A673 (cell line): ENCODE measurements at regions not wholly inside any gene's neighbourhood (a gene's known extent, or its start where the extent isn't known, plus 50 kb on each side); places are given as distances from the start of the nearest gene placed in this dataset.

Source experiments
- CTCF ChIP-seq: fragments of 300-800, 200-600 bp; sonication (generic); conservative IDR thresholded peaks from 2 replicates; pipeline ENCODE4 v1.5.1; 2017; ENCODE audit warnings: low read depth, mild to moderate bottlenecking, antibody characterized with exemption, low read length, moderate library complexity, mixed read lengths
- EZH2 ChIP-seq: fragments of 200-600 bp; sonication (generic); IDR thresholded peaks from 2 replicates; pipeline ENCODE4 v1.6.1; 2017; ENCODE audit warnings: borderline replicate concordance, low read depth, mild to moderate bottlenecking, mixed read lengths, antibody characterized with exemption, low read length; ENCODE audit not compliant: poor library complexity, severe bottlenecking

- no peak for TF ChIP-seq CTCF
- no peak for TF ChIP-seq EZH2
Observed at GRCh38 chr4:122536001-122536400, 79.5 kb upstream of the IL2 start.
